Heart left ventricle (tissue), 13 donors: ENCODE measurements at regions not wholly inside any gene's neighbourhood (a gene's known extent, or its start where the extent isn't known, plus 50 kb on each side); places are given as distances from the start of the nearest gene placed in this dataset.

Experiments
- CTCF ChIP-seq, 12 donors: fragments of 200-600 bp; sonication (generic) in 4 of 12; IDR thresholded peaks; one replicate each; pipeline versions ENCODE4 v1.5.0 to v1.8.0; 2018 to 2022; ENCODE audit warnings: antibody characterized with exemption in 12 of 12, mild to moderate bottlenecking in 5 of 12
- POLR2A ChIP-seq, 2 donors: fragments of 450-650 bp; IDR thresholded peaks; one replicate each; pipeline ENCODE4 v1.6.1; 2017; ENCODE audit warnings: antibody characterized with exemption in 2 of 2, mild to moderate bottlenecking in 2 of 2, moderate library complexity in 2 of 2
- donor health status: ischemic (EF 13 %, LVEDD 7.1; RV severe dilation, severe dysfunction).
- donor health status: DM: no; HTN: yes; CAD: no.
- donor health status: DM: no; HTN: no; CAD: no.
- donor health status: ischemic (EF 25% LVEDD 6.9; RV normal size, moderate dysfunction).
- donor health status: ischemic (EF 25% LVEDD 5.7; RV mildly dilated, moderate dysfunction).
- donor health status: ischemic (EF 35%, LVEDD 5.7; RV mildly dilated, moderate dysfunction).
- donor health status: nonischemic (EF 11% LVEDD 7.7; RV severe dilation, severe dysfunction).
- donor health status: DM: yes; HTN: yes; CAD: no.
- donor health status: PGD.
- donor health status: ischemic (EF 29% LVEDD 5.4; RV normal size, mild dysfunction).
- donor health status: nonischemic (EF 23%, LVEDD 6.1; RV moderate dilation, normal function).

GRCh38 chr3:78242724-78243123, 1202.8 kb downstream of the ROBO2 start:
- TF ChIP-seq CTCF (IDR thresholded peaks at IDR 0.05) (no peak), POLR2A (IDR thresholded peaks at IDR 0.05) (no peak)
